ENCODE measurements at regions not wholly inside any gene's neighbourhood (a gene's known extent, or its start where the extent isn't known, plus 50 kb on each side); places are given as distances from the start of the nearest gene placed in this dataset.
"Not testable (repeated sequence)": the region's sequence is repeated elsewhere in the genome, so short reads cannot be mapped to it uniquely, and the experiment has no call there.

DNA sequence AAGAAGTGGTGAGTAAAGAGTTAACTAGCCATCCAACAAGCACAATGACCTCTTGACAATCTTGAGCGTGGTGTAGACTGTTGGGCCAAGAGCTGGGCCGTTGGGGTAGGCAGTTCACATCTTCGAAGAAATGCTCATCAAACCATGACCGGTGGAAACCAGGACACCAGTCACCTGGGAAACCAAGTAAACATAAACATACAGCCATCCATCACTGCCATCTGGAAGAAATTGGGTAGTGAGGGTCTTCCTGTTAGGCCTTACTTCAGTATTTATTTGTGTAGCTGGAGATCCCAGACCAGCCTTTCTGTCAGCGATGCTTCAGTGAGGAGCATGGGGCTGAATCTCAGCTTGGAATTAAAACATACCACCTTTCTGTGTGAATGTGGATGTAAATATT lies 108.1 kb upstream of the HAO2 start:
- TF ChIP-seq POLR2A (IDR thresholded peaks at IDR 0.05), result no peak
- TF ChIP-seq, protein P1, sequence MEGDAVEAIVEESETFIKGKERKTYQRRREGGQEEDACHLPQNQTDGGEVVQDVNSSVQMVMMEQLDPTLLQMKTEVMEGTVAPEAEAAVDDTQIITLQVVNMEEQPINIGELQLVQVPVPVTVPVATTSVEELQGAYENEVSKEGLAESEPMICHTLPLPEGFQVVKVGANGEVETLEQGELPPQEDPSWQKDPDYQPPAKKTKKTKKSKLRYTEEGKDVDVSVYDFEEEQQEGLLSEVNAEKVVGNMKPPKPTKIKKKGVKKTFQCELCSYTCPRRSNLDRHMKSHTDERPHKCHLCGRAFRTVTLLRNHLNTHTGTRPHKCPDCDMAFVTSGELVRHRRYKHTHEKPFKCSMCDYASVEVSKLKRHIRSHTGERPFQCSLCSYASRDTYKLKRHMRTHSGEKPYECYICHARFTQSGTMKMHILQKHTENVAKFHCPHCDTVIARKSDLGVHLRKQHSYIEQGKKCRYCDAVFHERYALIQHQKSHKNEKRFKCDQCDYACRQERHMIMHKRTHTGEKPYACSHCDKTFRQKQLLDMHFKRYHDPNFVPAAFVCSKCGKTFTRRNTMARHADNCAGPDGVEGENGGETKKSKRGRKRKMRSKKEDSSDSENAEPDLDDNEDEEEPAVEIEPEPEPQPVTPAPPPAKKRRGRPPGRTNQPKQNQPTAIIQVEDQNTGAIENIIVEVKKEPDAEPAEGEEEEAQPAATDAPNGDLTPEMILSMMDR (IDR thresholded peaks at IDR 0.05), result no peak
- TF ChIP-seq EP300 (IDR thresholded peaks at IDR 0.05), result no peak
- no peak for TF ChIP-seq POLR2AphosphoS5 (IDR thresholded peaks at IDR 0.05)
- WGBS, 2 donors, result 65 to 68% methylated on average over 5 of the region's 5 CpGs
- intact Hi-C loops (cut with DNase I), result no loop called here
- Histone ChIP-seq H3K27me3 (no peaks in the 10 kb centered on the region), H3K4me3 (no peak overlapping the region), H3K4me1 (no peaks in the 10 kb centered on the region), H3K36me3 (no peaks in the 10 kb centered on the region), H3K27ac (no peak overlapping the region), H3K9me3 (no peaks in the 10 kb centered on the region)
- DNase-seq, result no peak

DNA sequence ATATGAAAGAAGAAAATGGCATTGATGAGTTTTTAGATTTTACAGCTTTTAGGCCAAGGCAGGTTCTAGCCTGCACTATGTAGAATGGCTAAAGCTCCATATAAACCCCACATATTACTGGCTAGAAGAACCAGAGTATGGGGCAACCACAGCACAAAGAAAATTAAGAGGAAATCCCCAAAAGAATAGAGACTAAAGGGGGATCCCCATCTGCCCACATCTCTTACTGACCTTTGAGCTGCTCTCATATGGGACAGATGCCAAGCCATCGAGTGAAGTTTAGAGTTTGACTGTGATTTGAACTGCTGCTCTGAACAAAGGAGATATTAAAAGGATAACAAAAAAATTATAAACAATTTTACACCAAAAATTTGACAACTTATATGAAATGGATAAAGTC lies 102.2 kb upstream of the HAO2 start:
- intact Hi-C loops (cut with DNase I), result no loop called here
- Histone ChIP-seq H3K27ac (no peak overlapping the region), H3K9me3 (no peaks in the 10 kb centered on the region), H3K36me3 (no peaks in the 10 kb centered on the region), H3K4me1 (no peaks in the 10 kb centered on the region), H3K4me3 (no peak overlapping the region), H3K27me3 (no peaks in the 10 kb centered on the region)
- DNase-seq, result no peak
- WGBS, 2 donors, result 2 to 39% methylated on average over 1 of the region's 1 CpG
- TF ChIP-seq EP300 (IDR thresholded peaks at IDR 0.05), result no peak
- TF ChIP-seq, protein P1 (IDR thresholded peaks at IDR 0.05), result no peak
- no peak for TF ChIP-seq POLR2A (IDR thresholded peaks at IDR 0.05)
- no peak for TF ChIP-seq POLR2AphosphoS5 (IDR thresholded peaks at IDR 0.05)

DNA sequence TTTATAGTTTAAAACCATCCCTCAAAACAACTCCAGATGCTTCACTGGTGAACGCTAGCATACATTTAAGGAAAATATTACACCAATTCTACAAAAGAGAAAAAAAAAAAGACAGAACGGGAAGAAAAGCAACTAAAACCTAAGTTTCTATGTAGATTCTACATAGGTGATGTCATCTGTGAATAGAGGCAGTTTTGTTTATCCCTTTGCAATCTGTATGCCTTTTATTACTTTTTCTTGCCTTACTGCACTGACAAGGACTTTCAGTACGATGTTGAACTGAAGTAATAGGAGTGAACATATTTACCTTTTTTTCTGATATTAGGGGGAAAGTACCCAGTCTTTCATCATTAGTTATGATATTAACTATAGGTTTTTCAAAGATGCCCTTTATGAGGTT lies 101.7 kb upstream of the HAO2 start:
- intact Hi-C loops (cut with DNase I), result no loop called here
- TF ChIP-seq, protein P1 (IDR thresholded peaks at IDR 0.05), result no peak
- no peak for TF ChIP-seq EP300 (IDR thresholded peaks at IDR 0.05)
- no peak for TF ChIP-seq POLR2AphosphoS5 (IDR thresholded peaks at IDR 0.05)
- H3K36me3 ChIP-seq, result no peaks in the 10 kb centered on the region
- H3K27me3 ChIP-seq, result no peaks in the 10 kb centered on the region
- H3K27ac ChIP-seq, result no peak overlapping the region
- no peak for DNase-seq
- H3K4me1 ChIP-seq, result no peaks in the 10 kb centered on the region
- H3K4me3 ChIP-seq, result no peak overlapping the region
- H3K9me3 ChIP-seq, result no peaks in the 10 kb centered on the region
- WGBS, 2 donors, result 41 to 72% methylated on average over 3 of the region's 3 CpGs

DNA sequence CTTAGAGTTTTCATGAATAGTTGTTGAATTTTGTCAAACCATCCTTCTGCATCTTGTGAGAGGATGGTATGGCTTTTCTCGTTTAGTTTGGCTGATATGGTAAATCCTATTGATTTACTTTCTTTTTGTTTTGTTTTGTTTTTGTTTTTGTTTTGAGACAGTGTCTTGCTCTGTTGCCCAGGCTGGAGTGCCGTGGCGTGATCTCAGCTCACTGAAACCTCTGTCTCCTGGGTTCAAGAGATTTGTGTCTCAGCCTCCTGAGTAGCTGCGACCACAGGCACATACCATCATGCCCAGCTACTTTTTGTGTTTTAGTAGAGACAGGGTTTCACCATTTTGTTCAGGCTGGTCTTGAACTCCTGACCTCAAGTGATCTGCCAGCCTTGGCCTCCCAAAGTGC lies 101.3 kb upstream of the HAO2 start:
- H3K9me3 ChIP-seq; DNase-seq; H3K4me3 ChIP-seq; intact Hi-C loops (cut with DNase I); H3K4me1 ChIP-seq; H3K36me3 ChIP-seq; H3K27ac ChIP-seq; H3K27me3 ChIP-seq: not testable (repeated sequence)
- WGBS, 2 donors, result 93 to 94% methylated on average over 4 of the region's 4 CpGs

- Histone ChIP-seq H3K27ac (no peak overlapping the region), H3K36me3 (no peaks in the 10 kb centered on the region), H3K9me3 (no peaks in the 10 kb centered on the region), H3K27me3 (no peaks in the 10 kb centered on the region), H3K4me3 (no peak overlapping the region), H3K4me1 (no peaks in the 10 kb centered on the region)
- no peak for TF ChIP-seq POLR2AphosphoS5 (IDR thresholded peaks at IDR 0.05)
- no peak for TF ChIP-seq POLR2A (IDR thresholded peaks at IDR 0.05)
- TF ChIP-seq, protein P1 (IDR thresholded peaks at IDR 0.05), result no peak
- TF ChIP-seq EP300 (IDR thresholded peaks at IDR 0.05), result no peak
- DNase-seq, result no peak
- intact Hi-C loops (cut with DNase I), result no loop called here
- WGBS, 2 donors, result 90 to 91% methylated on average over 1 of the region's 1 CpG
Observed at GRCh38 chr1:119268879-119269278, 99.7 kb upstream of the HAO2 start.
